Coronary artery (tissue), 2 donors: ENCODE measurements at regions not wholly inside any gene's neighbourhood (a gene's known extent, or its start where the extent isn't known, plus 50 kb on each side); places are given as distances from the start of the nearest gene placed in this dataset.

Experiments
- DNase-seq: peaks from one replicate; pipeline ENCODE4 v3.0.0-alpha.2; 2017; ENCODE audit warnings: low spot score
- H3K27ac ChIP-seq, 2 donors: fragments of 200-600 bp; sonication (generic); one replicate each; pipeline ENCODE4 v1.5.1; 2016 to 2019
- H3K4me3 ChIP-seq: fragments of 200-600 bp; sonication (generic); 2 replicates; pipeline ENCODE4 v1.5.1; 2016; ENCODE audit warnings: mild to moderate bottlenecking, moderate library complexity
- TF ChIP-seq, protein P1 (sequence below): fragments of 200-600 bp; sonication (generic); IDR thresholded peaks from one replicate; pipeline ENCODE4 v1.5.1; 2019; ENCODE audit warnings: antibody characterized with exemption

DNA sequence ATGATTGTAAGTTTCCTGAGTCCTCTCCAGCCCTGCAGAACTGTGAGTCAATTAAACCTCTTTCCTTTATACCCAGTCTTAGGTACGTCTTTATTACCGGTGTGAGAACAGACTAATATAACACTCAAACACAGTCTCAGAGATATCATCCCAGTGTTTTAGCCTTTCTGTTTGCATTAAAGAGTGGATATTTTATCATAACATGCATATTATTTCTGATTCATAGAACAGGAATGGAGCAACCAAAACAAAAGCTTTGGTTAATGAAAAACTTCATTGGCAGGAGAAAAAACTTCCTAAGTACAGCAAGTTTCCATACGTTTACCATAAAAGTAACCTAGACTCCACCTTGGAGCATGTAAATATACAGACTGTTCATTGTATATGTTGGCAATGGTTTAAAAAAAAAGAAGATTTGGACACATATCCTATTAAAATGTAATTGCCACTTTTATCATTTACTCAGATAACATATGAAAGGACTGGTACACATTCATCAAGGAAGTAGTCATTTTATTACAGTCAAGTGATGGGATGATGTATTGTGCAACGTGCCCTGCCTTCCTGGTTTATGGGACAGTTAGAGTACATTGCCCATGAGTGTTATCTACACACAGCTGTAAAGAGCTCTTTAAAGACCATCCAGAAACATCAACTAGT, 144.8 kb downstream of the ETS2 start:
- DNase-seq = no peak
- Histone ChIP-seq H3K4me3 (no peak overlapping the region), H3K27ac (no peak overlapping the region)
- TF ChIP-seq, protein P1, sequence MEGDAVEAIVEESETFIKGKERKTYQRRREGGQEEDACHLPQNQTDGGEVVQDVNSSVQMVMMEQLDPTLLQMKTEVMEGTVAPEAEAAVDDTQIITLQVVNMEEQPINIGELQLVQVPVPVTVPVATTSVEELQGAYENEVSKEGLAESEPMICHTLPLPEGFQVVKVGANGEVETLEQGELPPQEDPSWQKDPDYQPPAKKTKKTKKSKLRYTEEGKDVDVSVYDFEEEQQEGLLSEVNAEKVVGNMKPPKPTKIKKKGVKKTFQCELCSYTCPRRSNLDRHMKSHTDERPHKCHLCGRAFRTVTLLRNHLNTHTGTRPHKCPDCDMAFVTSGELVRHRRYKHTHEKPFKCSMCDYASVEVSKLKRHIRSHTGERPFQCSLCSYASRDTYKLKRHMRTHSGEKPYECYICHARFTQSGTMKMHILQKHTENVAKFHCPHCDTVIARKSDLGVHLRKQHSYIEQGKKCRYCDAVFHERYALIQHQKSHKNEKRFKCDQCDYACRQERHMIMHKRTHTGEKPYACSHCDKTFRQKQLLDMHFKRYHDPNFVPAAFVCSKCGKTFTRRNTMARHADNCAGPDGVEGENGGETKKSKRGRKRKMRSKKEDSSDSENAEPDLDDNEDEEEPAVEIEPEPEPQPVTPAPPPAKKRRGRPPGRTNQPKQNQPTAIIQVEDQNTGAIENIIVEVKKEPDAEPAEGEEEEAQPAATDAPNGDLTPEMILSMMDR = no peak

DNA sequence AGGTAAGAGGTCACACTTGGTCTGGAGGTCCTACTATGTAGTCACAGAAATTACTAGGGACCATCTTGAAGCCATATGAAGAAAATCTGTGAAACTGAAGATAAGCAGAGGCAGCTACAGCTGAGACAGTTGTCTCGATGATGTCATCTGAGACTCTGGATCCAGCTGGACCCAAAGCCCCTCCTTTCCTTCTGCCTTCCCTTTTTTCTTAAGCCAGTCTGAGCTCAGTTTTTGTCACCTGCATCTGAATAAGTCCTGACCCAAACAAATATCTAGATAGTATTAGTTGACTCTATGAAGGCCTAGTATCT, 143.3 kb downstream of the ETS2 start:
- TF ChIP-seq, protein P1 = no peak
- DNase-seq = no peak
- no peak overlapping the region for H3K27ac ChIP-seq

DNA sequence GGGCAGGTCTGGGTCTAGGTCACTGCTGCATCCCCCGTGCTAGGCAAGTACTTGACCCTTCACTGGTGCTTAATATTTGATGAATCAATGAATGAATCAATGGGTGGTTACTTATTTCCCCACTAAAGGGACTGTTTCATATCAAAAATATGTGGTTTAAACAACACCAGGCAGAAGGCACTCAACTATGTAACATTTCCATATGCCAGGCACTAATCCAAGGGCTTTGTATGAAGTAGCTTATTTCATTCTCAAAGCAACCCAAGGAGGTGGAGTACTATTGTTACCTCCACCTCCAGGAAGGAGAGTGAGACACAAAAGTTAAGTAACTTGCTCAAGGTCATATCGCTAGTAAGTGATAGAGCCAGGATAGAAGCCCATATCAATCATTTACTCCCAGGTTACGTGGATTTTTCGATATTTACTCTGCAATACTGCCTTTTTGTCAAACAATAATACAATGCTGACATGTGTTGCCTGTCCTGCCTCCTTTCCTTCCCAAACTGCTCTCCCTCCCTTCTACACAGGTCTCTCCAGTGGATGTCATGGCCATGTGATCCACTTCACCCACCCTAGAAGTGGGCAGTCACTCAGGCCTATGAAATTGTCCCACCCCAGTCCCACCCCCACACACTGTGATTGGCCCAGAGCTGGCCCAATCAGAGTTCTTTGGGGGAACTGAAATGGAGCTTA, 142.8 kb downstream of the ETS2 start:
- TF ChIP-seq, protein P1 = no peak
- H3K4me3 ChIP-seq = no peak overlapping the region
- H3K27ac ChIP-seq = no peak overlapping the region
- no peak for DNase-seq

More for the DNA sequence above, 143.3 kb downstream of the ETS2 start:
- H3K4me3 ChIP-seq = no peak overlapping the region

DNA sequence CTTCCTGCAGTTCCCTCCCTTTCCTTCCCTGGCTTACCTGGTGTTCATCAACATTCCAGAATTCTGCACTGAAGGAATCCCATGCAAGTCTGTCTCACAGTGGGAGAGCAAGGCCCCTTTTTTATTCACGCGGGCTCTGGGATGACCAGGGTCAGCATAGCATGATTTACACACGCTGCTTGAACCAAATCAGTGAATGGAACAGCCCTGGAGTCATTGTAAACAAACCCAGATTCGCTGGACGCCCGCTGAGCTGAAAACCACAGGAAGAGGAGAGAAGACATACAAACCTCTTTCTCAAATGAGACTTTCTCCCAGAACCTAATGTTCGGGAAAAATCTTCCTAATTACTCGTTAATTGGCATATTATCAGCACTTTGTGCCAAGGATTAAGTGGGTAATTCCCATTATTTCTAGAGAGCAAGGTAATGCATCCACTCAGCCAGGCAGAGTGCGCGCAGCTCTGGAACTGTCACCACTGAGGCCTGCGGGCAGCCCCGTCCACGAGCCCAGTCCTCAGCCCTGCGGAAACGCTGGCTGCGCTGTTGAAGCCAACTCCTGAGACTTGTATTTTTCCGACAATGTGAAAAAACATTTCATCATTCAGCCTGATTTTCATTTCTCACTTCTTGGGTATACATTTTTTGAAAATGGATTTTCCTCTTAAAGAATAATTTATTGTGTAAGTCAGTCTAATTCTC, 140.0 kb downstream of the ETS2 start:
- Histone ChIP-seq H3K27ac (no peak overlapping the region), H3K4me3 (no peak overlapping the region)
- no peak for DNase-seq
- TF ChIP-seq, protein P1 = no peak

DNA sequence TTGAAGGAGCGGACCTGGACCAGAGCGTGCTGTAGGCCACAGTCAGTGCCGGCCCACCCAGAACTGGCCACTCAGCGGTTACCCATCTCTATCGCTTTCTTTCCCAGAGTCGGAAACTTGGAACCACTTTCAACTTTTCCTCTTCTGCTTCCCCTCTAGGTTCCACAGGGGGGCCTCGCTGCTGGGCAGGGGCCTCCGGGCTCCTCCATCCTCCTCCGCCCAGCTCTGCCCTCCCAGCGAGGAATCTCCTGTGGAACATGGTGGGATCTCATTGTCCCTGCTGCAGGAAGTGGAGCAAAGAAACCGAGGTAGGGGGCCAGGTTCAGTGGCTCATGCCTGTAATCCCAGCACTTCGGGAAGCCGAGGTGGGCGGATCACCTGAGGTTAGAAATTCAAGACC, 139.2 kb downstream of the ETS2 start:
- DNase-seq = no peak
- no peak overlapping the region for H3K27ac ChIP-seq
- no peak overlapping the region for H3K4me3 ChIP-seq
- TF ChIP-seq, protein P1 = no peak

DNA sequence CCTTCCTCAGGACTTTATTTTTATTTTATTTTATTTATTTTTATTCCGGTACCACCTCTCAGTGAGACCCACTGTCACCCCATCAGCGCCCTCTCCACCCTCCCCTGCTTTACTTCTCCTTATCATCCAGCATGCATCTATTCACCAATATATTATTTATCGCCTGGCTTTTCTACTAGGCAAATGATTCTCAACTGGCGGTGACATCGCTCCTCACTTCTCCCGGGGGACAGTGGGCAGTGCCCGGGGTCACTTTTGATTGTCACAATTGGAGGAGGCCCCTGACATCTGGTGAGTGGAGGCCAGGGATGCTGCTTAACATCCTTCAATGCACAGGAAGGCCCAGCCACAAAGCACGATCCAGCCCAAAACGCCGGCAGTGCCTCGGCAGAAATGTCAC, 138.7 kb downstream of the ETS2 start:
- TF ChIP-seq, protein P1 = no peak
- no peak overlapping the region for H3K27ac ChIP-seq
- no peak overlapping the region for H3K4me3 ChIP-seq
- DNase-seq = no peak
